NCI-H2227 (cell line): ENCODE measurements at regions not wholly inside any gene's neighbourhood (a gene's known extent, or its start where the extent isn't known, plus 50 kb on each side); places are given as distances from the start of the nearest gene placed in this dataset.
A peak's percentile ranks its signal among the peaks of the same experiment; 100 is the strongest.
"Not testable (repeated sequence)": the region's sequence is repeated elsewhere in the genome, so short reads cannot be mapped to it uniquely, and the experiment has no call there.

Experiments
- DNase-seq: peaks from one replicate; lab custom pipeline; 2025; ENCODE audit not compliant: unreplicated experiment; lab: John Stamatoyannopoulos, UW

GRCh38 chr11:38176686-38177322 is 1578.8 kb upstream of the RAG2 start:
- no peak for DNase-seq

- DNase-seq, result no peak
Measured at GRCh38 chr11:38173676-38174075, 1575.6 kb upstream of the RAG2 start.

GRCh38 chr11:38169286-38169685 is 1571.2 kb upstream of the RAG2 start:
- DNase-seq, result no peak

GRCh38 chr11:38163526-38163925 is 1565.5 kb upstream of the RAG2 start:
- no peak for DNase-seq

GRCh38 chr11:38160433-38160832 is 1562.4 kb upstream of the RAG2 start:
- no peak for DNase-seq

- no peak for DNase-seq
Measured at GRCh38 chr11:38159038-38159437, 1561.0 kb upstream of the RAG2 start.

- DNase-seq, result no peak
Measured at GRCh38 chr11:38156495-38157146, 1558.6 kb upstream of the RAG2 start.

- no peak for DNase-seq
Measured at GRCh38 chr11:38155856-38156255, 1557.8 kb upstream of the RAG2 start.

- no peak for DNase-seq
Measured at GRCh38 chr11:38153985-38154384, 1555.9 kb upstream of the RAG2 start.

GRCh38 chr11:38143852-38144251 is 1545.8 kb upstream of the RAG2 start:
- no peak for DNase-seq

- DNase-seq, result no peak
Measured at GRCh38 chr11:38138972-38139371, 1540.9 kb upstream of the RAG2 start.

- DNase-seq, result no peak
Measured at GRCh38 chr11:38136887-38137286, 1538.9 kb upstream of the RAG2 start.

GRCh38 chr11:38131535-38131934 is 1533.5 kb upstream of the RAG2 start:
- DNase-seq, result no peak

- DNase-seq, result peak; percentile 14
Measured at GRCh38 chr11:38130976-38131375, 1532.9 kb upstream of the RAG2 start.

GRCh38 chr11:38130514-38130913 is 1532.5 kb upstream of the RAG2 start:
- DNase-seq, result no peak

GRCh38 chr11:38123673-38124072 is 1525.6 kb upstream of the RAG2 start:
- no peak for DNase-seq

GRCh38 chr11:38116616-38117015 is 1518.6 kb upstream of the RAG2 start:
- not testable (repeated sequence) for DNase-seq

GRCh38 chr11:38115381-38115780 is 1517.3 kb upstream of the RAG2 start:
- DNase-seq, result not testable (repeated sequence)

- no peak for DNase-seq
Measured at GRCh38 chr11:38100836-38101462, 1502.9 kb upstream of the RAG2 start.

- DNase-seq, result no peak
Measured at GRCh38 chr11:38095268-38095667, 1497.2 kb upstream of the RAG2 start.

- DNase-seq, result no peak
Measured at GRCh38 chr11:38089726-38090125, 1491.7 kb upstream of the RAG2 start.

GRCh38 chr11:38060920-38061319 is 1462.9 kb upstream of the RAG2 start:
- DNase-seq, result no peak
